Retinal pigment epithelial cell (primary cell): ENCODE measurements at regions not wholly inside any gene's neighbourhood (a gene's known extent, or its start where the extent isn't known, plus 50 kb on each side); places are given as distances from the start of the nearest gene placed in this dataset.

Experiments used
- DNase-seq: peaks from one replicate; pipeline ENCODE4 v3.0.0-alpha.2; 2010; ENCODE audit warnings: low read depth
- H3K4me3 ChIP-seq: 2 replicates; pipeline ENCODE4 v1.5.1; 2011; ENCODE audit warnings: mild to moderate bottlenecking, low read length, control low read depth, moderate library complexity
- CTCF ChIP-seq: conservative IDR thresholded peaks from 2 replicates; pipeline ENCODE4 v1.5.1; 2011; ENCODE audit warnings: low read depth, low read length, control low read depth, inconsistent platforms

DNA sequence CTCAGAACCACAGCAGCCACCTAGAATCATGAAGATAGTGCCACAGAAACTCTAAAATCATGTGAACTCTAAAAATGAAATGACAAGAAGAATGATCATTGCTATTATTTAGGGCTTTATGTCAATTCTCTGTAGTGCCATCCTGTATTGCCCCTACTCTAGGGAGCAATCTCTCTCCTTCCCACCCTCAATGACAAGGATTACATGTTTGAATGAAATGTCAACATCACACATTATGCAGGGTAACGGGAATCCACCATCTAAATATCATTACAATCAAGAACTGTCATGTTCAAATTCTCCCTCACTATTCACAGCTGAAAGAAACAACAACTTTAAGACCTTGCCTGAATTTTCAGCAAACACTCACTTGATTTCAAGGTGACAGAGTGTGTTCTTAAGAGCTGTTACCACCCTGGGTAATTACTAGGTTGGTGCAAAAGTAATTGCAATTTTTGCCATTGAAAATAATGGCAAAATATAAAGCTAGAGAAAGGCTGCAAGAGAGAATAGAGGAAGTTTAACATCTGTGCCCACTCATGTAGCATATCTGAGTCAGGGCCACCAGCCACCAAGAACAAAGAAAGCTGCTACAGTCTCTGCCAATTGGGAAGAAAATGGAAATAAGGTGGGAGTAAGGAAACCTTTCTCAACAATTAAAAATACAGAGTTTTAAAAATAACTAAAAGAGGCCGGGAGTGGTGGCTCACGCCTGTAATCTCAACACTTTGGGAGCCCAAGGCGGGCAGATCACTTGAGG lies 112.8 kb upstream of the PSMD7 start:
- no peak for DNase-seq
- no peak overlapping the region for H3K4me3 ChIP-seq
- TF ChIP-seq CTCF, result no peak

DNA sequence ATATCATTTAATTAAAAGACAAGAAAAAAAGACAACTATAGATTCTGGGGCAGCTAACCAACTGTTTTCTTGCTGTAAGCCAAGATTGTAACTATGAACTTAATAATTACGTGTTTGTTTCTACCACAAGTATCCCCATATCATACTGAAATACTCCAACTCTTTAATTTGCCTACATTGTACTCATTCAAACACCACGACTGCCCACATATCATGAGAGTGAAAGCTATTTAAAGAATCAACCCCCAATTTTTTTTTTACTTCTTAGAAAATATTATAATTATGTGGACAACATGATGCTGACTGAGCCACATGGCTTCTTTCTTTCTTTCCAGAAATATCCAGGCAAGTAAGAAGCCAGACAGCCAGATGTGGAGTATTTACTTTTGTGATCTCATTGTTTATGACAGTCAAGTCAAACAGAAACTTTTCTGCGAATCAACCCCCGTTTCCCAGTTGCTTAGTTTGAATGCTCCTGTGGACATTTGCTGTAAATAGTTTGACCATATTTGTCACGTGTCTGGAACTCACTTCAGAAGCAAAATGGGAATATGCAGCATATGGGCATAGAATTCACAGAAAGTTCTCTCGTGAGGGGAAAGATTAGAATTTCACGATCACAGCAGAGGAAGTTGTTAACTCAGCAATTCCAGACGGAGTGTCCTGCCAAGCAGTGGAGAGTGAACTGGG lies 126.8 kb upstream of the PSMD7 start:
- DNase-seq, result no peak
- TF ChIP-seq CTCF, result no peak
- no peak overlapping the region for H3K4me3 ChIP-seq

GRCh38 chr16:74169066-74169465 lies 127.5 kb upstream of the PSMD7 start:
- H3K4me3 ChIP-seq, result no peak overlapping the region
- no peak for DNase-seq
- TF ChIP-seq CTCF, result no peak

DNA sequence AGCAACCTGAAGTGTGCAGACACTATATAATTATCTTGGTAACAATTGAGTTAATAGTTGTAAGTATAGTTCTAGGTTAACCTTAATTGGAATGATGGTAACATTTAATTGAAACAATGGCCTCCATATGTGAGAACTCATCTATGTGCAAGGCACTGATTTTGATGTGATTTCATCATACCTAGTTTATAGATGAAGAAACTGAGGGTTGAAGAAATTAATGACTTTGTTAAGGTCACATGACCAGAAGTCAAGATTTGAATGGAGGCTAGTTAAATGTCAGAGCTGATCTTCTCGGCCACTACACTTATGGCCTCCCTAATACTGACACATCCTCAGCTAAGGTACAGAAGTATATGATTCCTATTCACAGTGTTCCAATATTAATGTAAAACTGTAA lies 128.2 kb upstream of the PSMD7 start:
- H3K4me3 ChIP-seq, result no peak overlapping the region
- no peak for DNase-seq
- TF ChIP-seq CTCF, result no peak

DNA sequence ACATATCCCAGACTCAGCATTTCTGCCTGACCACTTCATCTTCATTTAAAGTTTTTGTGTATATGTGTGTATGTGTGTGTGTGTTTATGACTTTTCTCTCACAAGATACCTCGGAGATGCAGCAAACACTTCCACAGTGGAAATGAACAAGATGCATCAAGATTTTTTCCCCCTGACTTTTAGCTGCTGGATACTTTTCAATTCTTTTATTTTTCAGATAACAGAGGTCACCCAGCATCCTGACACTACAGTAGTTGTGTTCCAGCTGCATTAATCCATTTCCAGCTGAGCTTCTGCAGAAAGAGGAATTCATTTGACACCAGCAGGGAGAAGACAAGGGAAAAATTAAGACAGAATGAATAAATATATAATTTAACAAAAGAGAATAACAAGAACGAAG lies 130.2 kb upstream of the PSMD7 start:
- no peak for TF ChIP-seq CTCF
- DNase-seq, result no peak
- H3K4me3 ChIP-seq, result no peak overlapping the region

DNA sequence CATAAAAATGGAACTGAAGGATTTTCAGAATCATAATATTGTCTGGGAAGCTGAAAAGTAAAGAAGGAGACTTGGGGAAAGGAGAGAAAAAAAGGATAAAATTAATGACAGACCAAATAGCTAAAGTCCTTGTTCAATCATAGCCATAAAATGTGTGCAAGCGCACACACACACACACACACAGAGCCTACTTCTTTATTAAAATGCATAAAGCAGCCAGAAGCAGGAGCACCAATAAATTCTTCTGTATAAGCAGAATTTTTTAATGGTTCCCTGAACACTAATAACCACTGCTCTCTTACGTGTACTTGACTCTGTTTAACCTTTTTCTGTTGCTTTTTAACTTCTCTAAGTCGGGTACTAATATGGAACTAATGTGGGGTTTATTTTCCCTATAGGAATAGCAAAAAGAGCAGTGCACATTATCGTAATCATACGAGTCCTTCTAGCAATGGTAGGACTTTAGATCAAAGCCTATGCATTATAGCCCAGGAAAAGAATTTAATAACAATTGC lies 131.0 kb upstream of the PSMD7 start:
- H3K4me3 ChIP-seq, result no peak overlapping the region
- no peak for DNase-seq
- no peak for TF ChIP-seq CTCF

- no peak overlapping the region for H3K4me3 ChIP-seq
- no peak for TF ChIP-seq CTCF
- DNase-seq, result no peak
Measured at GRCh38 chr16:74160759-74161158, 135.9 kb upstream of the PSMD7 start.
